ENCODE measurements at regions not wholly inside any gene's neighbourhood (a gene's known extent, or its start where the extent isn't known, plus 50 kb on each side); places are given as distances from the start of the nearest gene placed in this dataset.
A peak's percentile ranks its signal among the peaks of the same experiment; 100 is the strongest.

DNA sequence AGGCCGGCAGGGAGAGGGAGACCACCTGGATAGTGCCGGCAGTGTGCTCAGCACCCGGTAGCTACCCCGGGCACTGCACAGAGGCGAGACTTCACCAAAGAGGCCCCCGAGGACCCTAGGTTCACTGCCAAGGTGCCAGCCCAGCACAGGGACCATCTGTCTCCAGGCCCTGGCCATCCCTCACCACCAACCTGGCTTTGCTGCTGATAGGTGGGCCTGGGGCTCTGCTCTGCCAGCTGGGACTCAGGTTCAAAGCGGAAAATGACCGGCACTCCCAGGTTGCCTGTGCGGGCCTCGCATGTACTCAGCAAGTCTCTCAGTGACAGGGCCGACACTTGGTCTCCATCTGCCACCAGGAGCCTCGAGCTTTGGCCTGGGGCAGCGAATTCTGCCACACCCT is 812.2 kb downstream of the BRD1 start:
- Histone ChIP-seq H3K27ac (peak overlapping the region in 1 of 2 donors; percentile 33), H3K4me3 (no peak overlapping the region), H3K36me3 (no peaks in the 10 kb centered on the region), H3K4me1 (peaks cover 0 to 4% of the 10 kb centered on the region in 2 donors), H3K27me3 (peaks cover 0 to 11% of the 10 kb centered on the region in 2 donors), H3K9me3 (no peaks in the 10 kb centered on the region)
- no peak for ATAC-seq
- TF ChIP-seq, protein P1, sequence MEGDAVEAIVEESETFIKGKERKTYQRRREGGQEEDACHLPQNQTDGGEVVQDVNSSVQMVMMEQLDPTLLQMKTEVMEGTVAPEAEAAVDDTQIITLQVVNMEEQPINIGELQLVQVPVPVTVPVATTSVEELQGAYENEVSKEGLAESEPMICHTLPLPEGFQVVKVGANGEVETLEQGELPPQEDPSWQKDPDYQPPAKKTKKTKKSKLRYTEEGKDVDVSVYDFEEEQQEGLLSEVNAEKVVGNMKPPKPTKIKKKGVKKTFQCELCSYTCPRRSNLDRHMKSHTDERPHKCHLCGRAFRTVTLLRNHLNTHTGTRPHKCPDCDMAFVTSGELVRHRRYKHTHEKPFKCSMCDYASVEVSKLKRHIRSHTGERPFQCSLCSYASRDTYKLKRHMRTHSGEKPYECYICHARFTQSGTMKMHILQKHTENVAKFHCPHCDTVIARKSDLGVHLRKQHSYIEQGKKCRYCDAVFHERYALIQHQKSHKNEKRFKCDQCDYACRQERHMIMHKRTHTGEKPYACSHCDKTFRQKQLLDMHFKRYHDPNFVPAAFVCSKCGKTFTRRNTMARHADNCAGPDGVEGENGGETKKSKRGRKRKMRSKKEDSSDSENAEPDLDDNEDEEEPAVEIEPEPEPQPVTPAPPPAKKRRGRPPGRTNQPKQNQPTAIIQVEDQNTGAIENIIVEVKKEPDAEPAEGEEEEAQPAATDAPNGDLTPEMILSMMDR (IDR thresholded peaks at IDR 0.05) = no peak
- no peak for DNase-seq
- intact Hi-C loops (cut with DNase I) = no loop called here

DNA sequence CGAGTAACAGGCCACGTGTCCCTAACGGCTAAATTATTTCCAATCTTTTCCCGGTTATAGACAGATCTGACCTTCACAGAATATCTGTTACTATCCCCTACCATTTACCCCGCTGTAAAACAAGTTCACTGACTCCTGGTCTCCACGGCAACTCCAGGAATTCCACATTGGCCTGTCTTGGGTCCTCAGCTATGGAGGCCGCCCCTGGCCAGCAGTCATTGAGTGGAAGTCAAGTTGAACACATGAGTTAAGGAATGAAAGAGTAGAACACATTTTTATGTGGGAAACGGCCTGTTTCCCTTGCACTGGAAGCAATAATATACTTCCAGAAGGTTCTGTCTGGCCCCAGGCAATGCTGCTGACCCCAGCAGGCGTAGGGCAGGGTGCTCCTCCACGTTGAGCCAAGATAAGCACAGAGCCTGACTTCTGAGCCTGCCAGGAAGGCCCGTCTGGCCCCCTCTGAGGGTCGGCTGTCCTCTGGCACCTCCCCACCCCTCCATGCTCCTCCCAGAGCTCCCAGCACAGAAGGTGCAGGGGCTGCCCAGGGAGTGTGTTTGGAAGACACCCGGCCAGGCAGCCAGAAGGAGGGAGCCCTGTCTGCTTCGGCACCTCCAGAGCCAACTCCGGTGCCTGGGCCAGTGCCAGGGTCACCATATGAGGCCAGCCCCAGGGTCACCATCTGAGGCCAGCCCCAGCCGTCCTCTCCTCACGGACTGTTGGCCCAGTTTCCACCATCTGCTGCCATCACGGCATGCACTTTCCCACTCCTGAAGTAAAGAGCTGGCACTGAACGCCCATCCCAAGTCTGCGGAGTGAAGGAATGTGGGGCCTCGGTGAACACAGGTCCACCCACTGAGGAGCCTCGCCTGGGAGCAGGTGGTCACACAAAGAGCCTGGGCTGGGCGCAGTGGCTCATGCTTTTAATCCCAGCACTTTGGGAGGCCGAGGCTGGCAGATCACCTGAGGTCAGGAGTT is 813.2 kb downstream of the BRD1 start:
- Histone ChIP-seq H3K9me3 (no peaks in the 10 kb centered on the region), H3K27ac (no peak overlapping the region), H3K36me3 (no peaks in the 10 kb centered on the region), H3K27me3 (peaks cover 0 to 11% of the 10 kb centered on the region in 2 donors), H3K4me1 (peaks cover 0 to 4% of the 10 kb centered on the region in 2 donors), H3K4me3 (no peak overlapping the region)
- no peak for DNase-seq
- TF ChIP-seq, protein P1 (IDR thresholded peaks at IDR 0.05) = no peak
- intact Hi-C loops (cut with DNase I) = no loop called here
- no peak for ATAC-seq

DNA sequence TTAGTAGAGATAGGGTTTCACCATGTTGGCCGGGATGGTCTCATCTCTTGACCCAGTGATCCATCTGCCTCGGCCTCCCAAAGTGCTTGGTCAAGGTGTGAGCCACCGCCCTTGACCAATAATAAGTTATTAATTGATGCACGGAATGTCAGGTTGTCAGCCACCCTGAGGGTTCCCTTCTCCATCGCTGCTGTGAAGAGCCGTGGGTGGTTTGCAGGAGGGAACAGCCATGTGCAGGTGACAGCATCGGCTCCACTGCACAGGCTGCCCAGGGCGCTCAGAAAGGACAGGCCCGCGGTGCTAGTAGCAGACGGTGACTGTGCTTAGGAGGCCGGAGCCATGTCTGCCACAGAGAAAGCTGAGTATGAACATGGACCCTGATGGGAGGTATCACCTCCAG is 814.0 kb downstream of the BRD1 start:
- no peaks in the 10 kb centered on the region for H3K36me3 ChIP-seq
- ATAC-seq = no peak
- H3K4me3 ChIP-seq = no peak overlapping the region

DNA sequence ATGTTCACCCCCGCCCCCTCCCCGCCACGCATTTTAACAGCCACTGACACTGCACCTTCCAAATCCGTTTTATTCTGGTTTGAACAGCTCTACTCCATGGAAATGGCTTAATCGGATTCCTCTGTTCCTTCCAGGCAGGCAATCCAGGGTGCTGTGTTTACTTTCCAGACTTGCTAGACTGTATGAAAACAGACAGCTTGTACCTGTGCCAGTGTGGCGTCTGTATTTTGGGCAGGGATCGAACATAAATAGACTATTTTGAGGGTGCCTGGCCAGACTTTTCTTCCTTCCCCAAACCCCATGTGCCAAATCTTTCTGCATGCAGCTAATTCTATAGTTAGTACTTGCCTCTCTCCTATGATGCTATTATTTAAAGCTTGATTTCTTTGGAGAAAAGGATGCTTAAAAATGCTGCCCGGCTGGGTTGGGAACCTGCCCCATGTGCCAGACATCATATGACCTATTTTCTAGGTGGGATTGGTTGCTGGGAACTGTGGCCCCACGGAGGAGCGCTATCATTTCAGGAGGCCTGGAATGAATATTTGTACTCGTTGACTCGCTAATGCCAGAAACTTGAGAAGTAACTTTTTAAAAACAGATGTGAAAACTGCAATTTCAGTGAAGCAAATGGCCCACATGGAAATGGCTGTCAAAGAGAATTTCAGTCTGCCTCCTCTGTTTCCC is 814.8 kb downstream of the BRD1 start:
- TF ChIP-seq, protein P1 (IDR thresholded peaks at IDR 0.05) = no peak
- ATAC-seq (no peak), DNase-seq (no peak)
- no peak overlapping the region for H3K27ac ChIP-seq
- no peaks in the 10 kb centered on the region for H3K36me3 ChIP-seq
- peaks cover 0 to 19% of the 10 kb centered on the region in 2 donors for H3K27me3 ChIP-seq
- no peak overlapping the region for H3K4me3 ChIP-seq
- H3K4me1 ChIP-seq = no peaks in the 10 kb centered on the region
- H3K9me3 ChIP-seq = no peaks in the 10 kb centered on the region
- intact Hi-C loops (cut with DNase I) = no loop called here

More for the DNA sequence above, 814.0 kb downstream of the BRD1 start:
- no peak for DNase-seq
- TF ChIP-seq, protein P1 (IDR thresholded peaks at IDR 0.05) = no peak
- peaks cover 0 to 4% of the 10 kb centered on the region in 2 donors for H3K4me1 ChIP-seq
- intact Hi-C loops (cut with DNase I) = no loop called here
- H3K9me3 ChIP-seq = no peaks in the 10 kb centered on the region
- H3K27me3 ChIP-seq = peaks cover 0 to 14% of the 10 kb centered on the region in 2 donors
- no peak overlapping the region for H3K27ac ChIP-seq

Data from left lung (tissue), 4 donors.